ENCODE measurements at regions not wholly inside any gene's neighbourhood (a gene's known extent, or its start where the extent isn't known, plus 50 kb on each side); places are given as distances from the start of the nearest gene placed in this dataset.

DNA sequence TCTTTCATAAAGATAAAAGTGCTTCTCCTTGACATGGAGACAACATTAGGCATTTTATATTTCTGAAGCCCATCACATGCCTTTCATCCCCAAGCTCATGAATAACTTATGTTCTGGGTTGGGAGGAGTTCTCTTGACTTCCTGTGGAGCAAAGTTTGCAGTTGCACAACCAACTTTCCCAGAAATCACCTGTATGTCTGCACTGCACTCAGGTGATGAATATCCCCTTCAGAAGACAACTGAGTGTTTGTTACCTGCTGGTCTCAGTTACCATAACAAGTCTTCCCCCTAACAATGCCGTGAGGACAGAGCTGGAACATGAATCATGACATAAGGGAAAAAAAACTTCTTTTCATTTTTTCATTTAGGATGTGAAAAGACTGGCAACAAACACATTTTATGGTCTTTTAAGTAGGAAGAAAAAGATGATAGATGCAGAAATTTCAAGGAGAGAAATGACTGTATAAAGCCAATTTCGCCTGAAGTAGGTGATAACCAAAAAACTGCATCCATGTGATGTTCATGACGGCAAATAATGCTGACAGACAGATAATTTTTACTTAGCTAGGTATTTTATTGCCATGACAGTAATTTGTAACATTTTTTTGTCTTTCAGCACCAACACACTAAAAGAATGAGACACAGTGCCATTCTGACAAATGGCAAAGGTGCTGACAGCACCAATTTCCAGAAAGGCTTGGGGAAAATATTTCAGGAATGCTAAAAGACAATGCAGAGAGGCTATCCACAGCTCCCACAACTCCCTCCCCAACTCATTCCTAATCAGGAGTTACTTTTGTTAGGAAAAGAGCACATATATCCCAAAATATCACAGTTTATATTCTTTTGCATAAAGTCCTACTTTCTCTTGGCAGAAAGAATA, 656.3 kb downstream of the PRELID2 start:
- DNase-seq (ENCODE audit: low read depth) = peak; percentile 12
- H3K4me3 ChIP-seq (ENCODE audit: low read length) = no peak overlapping the region
- TF ChIP-seq, protein P1, sequence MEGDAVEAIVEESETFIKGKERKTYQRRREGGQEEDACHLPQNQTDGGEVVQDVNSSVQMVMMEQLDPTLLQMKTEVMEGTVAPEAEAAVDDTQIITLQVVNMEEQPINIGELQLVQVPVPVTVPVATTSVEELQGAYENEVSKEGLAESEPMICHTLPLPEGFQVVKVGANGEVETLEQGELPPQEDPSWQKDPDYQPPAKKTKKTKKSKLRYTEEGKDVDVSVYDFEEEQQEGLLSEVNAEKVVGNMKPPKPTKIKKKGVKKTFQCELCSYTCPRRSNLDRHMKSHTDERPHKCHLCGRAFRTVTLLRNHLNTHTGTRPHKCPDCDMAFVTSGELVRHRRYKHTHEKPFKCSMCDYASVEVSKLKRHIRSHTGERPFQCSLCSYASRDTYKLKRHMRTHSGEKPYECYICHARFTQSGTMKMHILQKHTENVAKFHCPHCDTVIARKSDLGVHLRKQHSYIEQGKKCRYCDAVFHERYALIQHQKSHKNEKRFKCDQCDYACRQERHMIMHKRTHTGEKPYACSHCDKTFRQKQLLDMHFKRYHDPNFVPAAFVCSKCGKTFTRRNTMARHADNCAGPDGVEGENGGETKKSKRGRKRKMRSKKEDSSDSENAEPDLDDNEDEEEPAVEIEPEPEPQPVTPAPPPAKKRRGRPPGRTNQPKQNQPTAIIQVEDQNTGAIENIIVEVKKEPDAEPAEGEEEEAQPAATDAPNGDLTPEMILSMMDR (conservative IDR thresholded peaks at IDR 0.05; ENCODE audit: low read length) = no peak

DNA sequence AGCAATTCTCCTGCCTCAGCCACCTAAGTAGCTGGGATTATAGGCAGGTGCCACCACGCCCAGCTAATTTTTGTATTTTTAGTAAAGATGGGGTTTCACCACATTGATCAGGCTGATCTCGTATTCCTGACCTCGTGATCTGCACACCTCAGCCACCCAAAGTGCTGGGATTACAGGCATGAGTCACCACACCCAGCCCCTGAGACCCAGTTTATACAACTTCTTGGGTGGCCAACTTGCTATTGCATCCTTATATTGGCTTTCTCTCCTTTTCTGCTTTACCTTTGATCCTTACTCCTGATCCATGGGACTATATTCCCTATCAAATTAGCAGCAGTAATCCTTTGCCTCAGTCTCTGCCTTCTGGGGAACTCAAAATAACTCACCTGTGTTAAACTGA, 659.1 kb downstream of the PRELID2 start:
- no peak overlapping the region for H3K4me3 ChIP-seq (ENCODE audit: low read length)
- DNase-seq (ENCODE audit: low read depth) = no peak
- TF ChIP-seq, protein P1 (conservative IDR thresholded peaks at IDR 0.05; ENCODE audit: low read length) = no peak

DNA sequence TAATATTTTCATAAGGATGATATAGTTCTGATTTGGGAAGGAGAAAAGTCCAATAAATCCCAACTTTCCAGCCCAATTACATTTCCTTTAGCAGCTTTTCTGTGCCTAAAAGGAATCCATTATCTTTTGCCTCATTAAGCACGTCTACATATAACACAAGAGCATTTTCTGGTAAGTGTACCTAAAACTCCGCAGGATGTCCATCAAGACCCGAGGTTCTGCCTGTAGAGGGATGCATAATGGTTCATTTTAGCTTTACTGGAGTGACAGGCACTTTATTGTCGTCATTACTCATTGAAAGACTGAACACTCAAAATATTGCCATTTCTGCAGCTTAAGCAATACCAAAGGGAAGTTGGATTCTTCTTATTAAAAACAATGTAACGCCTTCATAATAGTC, 669.0 kb downstream of the PRELID2 start:
- TF ChIP-seq, protein P1 (conservative IDR thresholded peaks at IDR 0.05; ENCODE audit: low read length) = no peak
- no peak overlapping the region for H3K4me3 ChIP-seq (ENCODE audit: low read length)
- DNase-seq (ENCODE audit: low read depth) = no peak

DNA sequence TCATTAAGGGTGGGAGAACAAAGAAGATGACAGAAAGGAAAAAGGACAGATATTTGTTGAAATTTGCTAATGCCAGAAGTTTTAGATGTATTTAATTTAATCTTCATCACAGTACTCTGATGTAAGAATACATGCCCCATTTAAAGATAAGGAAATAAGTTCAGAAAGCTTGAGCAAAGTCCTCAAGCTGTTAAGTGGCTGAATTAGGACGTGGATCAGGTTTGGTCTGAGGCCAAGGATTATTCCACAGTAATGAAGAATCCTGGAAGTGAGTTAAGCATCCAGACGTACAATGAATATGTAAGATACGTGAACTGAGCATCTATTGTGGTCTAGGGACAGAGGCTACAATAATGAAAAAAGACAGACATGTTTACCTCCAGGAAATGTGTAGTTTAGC, 671.3 kb downstream of the PRELID2 start:
- no peak overlapping the region for H3K4me3 ChIP-seq (ENCODE audit: low read length)
- DNase-seq (ENCODE audit: low read depth) = no peak
- TF ChIP-seq, protein P1 (conservative IDR thresholded peaks at IDR 0.05; ENCODE audit: low read length) = no peak

DNA sequence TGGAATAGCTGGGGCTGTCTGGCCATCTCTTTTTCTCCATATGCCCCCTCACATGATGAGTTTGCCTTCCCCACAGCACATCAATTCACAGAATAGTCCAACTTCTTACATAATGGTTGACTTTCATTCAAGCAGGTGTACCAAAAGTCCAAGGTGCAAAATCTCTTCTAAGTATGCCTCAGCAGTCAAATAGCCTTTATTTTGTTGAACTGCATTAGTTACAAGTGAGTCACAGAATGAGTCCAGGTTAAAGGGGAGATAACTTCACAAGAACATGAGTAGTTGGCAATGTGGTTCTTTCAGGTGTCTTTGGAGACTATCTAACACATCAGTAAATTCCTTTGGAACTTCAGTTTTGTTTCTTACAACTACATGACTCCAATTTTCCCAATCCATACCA, 672.5 kb downstream of the PRELID2 start:
- H3K4me3 ChIP-seq (ENCODE audit: low read length) = no peak overlapping the region
- TF ChIP-seq, protein P1 (conservative IDR thresholded peaks at IDR 0.05; ENCODE audit: low read length) = no peak
- no peak for DNase-seq (ENCODE audit: low read depth)

DNA sequence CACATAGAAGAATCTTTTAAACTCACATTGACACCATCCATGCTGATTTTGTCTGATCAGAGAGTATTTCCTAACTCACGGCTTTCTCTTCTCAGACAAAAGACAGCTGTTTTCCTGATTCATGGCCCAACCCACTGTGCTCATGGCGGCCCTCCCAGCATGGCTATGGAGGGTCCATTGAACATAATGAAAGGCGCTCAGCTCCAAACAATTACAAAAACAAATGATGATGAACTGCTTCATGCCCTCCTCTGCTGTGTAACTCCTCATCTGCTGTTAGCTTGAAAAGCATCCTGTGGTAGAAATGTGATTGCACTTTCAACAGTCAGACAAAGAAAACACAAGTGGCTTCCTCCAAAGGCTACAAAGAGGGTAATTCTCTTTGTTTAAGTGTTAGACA, 673.8 kb downstream of the PRELID2 start:
- TF ChIP-seq, protein P1 (conservative IDR thresholded peaks at IDR 0.05; ENCODE audit: low read length) = no peak
- no peak overlapping the region for H3K4me3 ChIP-seq (ENCODE audit: low read length)
- no peak for DNase-seq (ENCODE audit: low read depth)

DNA sequence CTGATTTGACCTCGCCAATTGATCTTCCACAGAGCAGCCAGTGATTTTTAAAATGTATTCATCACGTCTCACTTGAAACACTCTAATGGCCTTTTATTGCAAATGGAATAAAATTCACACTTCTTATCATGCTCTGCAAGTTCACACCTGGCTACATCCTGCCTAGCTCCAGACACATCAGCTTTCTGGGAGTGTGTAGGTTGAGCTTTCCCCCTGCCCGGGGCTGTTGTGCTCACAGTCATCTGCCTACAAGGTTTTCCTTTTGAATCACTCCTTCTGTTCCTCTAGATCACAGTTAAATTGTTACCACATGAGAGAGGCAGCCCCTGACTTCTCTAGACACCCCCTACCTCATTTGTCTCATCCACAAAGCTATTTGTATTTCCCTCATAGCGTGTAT, 674.5 kb downstream of the PRELID2 start:
- DNase-seq (ENCODE audit: low read depth) = no peak
- no peak overlapping the region for H3K4me3 ChIP-seq (ENCODE audit: low read length)
- TF ChIP-seq, protein P1 (conservative IDR thresholded peaks at IDR 0.05; ENCODE audit: low read length) = no peak

All from AG10803 (cell line).